Lower leg skin (tissue), 4 donors: ENCODE measurements at regions not wholly inside any gene's neighbourhood (a gene's known extent, or its start where the extent isn't known, plus 50 kb on each side); places are given as distances from the start of the nearest gene placed in this dataset.

Source experiments
- DNase-seq, 2 donors: peaks; one replicate each; pipeline ENCODE4 v3.0.0-alpha.2; 2019; ENCODE audit warnings: low spot score in 2 of 2
- H3K4me3 ChIP-seq: fragments of 200-600 bp; sonication (generic); 2 replicates; pipeline ENCODE4 v1.5.1; 2017; ENCODE audit warnings: mild to moderate bottlenecking, low read depth; ENCODE audit not compliant: poor library complexity, severe bottlenecking
- CTCF ChIP-seq, 3 donors: fragments of 450-650 bp; IDR thresholded peaks; one replicate each; pipeline ENCODE4 v1.5.1; 2016; ENCODE audit warnings: antibody characterized with exemption in 3 of 3, mild to moderate bottlenecking in 3 of 3, moderate library complexity in 2 of 3
- POLR2A ChIP-seq, 2 donors: fragments of 450-650 bp; IDR thresholded peaks; one replicate each; pipeline ENCODE4 v1.6.1; 2016 to 2017; ENCODE audit warnings: antibody characterized with exemption in 2 of 2, mild to moderate bottlenecking in 1 of 2, moderate library complexity in 1 of 2
- WGBS, 2 donors: methylation state at CpG; one replicate each; pipeline ENCODE4 v1.1.5; 2018; 5-methylcytosine and 5-hydroxymethylcytosine counted together
- intact Hi-C: fragments of 100-400 bp; cut with DNase I; formaldehyde crosslinking; loops from one replicate; pipeline ENCODE4 v1.15.0; 2023; ENCODE audit warnings: low total_unique reads

DNA sequence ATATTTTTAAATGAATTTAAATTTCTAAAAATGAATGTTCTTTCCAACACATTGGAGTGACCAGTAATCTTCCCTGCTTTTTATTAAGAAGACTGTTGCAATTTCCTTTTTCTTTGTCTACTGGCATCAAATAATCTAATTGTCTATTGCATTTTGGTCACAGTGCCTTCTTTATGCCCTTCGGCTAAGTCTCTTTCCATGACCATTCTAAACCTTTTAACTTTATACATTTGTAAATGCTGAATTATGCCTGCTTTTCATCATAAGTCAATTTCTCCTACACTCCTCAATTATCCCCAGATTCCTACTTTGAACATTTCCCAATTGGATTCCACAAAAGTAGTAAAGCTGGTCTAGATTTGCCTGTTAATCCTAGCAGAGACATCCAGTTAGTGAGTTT lies 69.1 kb upstream of the HSF2 start:
- WGBS, 2 donors = 40 to 41% methylated on average over 1 of the region's 1 CpG
- DNase-seq = no peak
- no peak for TF ChIP-seq POLR2A (IDR thresholded peaks at IDR 0.05)
- H3K4me3 ChIP-seq = no peak overlapping the region
- intact Hi-C loops = no loop called here

- no peak for DNase-seq
- no peak overlapping the region for H3K4me3 ChIP-seq
- TF ChIP-seq POLR2A (IDR thresholded peaks at IDR 0.05) (no peak), CTCF (IDR thresholded peaks at IDR 0.05) (no peak)
- 68 to 73% methylated on average over 3 of the region's 3 CpGs for WGBS, 2 donors
- intact Hi-C loops = no loop called here
These were observed 61.8 kb upstream of the HSF2 start for GRCh38 chr6:122337645-122338044.

DNA sequence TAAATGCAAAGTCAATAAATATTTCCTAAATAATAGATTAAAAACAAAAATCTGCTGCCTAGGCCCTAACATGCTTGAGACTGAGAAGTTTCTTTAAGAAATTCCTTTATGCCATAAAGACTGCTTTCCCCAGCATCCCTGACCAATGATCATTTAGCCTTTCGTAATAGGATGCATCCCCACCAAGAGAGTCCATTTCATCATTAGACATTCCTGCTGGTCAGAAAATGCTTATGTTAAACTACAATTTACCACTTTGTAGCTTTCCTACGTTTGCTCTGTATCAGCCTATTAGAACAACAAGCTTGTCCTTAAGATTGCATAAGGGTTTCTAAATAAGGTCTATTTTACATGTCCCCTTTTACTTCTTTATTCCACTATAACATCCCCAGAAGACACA lies 59.8 kb upstream of the HSF2 start:
- H3K4me3 ChIP-seq = no peak overlapping the region
- DNase-seq = no peak
- intact Hi-C loops = no loop called here
- WGBS, 2 donors = 49 to 54% methylated on average over 2 of the region's 2 CpGs
- no peak for TF ChIP-seq POLR2A (IDR thresholded peaks at IDR 0.05)
- no peak for TF ChIP-seq CTCF (IDR thresholded peaks at IDR 0.05)

DNA sequence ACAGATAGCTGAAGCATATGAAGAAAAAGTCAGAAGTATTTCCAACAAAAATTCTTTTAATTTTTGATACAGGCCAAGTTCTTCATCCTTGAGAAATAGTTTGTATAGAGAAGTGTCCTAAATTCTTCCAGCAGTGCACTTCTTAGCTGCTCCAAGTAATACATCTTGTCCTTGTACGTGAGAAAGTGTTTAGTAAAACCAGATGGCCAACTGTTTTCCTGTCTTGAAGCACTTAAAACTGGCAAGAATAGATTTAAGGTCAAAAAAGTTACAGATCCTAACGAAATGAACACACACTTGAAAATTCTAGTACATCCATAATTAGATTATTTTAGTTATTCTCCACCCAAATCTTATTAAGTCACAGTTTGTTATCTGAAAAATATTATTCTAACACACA lies 52.2 kb upstream of the HSF2 start:
- intact Hi-C loops = no loop called here
- no peak for DNase-seq
- TF ChIP-seq CTCF (IDR thresholded peaks at IDR 0.05) = no peak
- TF ChIP-seq POLR2A (IDR thresholded peaks at IDR 0.05) = no peak
- no peak overlapping the region for H3K4me3 ChIP-seq
- WGBS, 2 donors = 38 to 39% methylated on average over 2 of the region's 2 CpGs

- intact Hi-C loops = no loop called here
- WGBS, 2 donors = 73 to 74% methylated on average over 4 of the region's 4 CpGs
- DNase-seq = no peak
- no peak overlapping the region for H3K4me3 ChIP-seq
- no peak for TF ChIP-seq POLR2A (IDR thresholded peaks at IDR 0.05)
- TF ChIP-seq CTCF (IDR thresholded peaks at IDR 0.05) = no peak
These were observed 51.7 kb upstream of the HSF2 start for GRCh38 chr6:122347751-122348150.
